ENCODE measurements at regions not wholly inside any gene's neighbourhood (a gene's known extent, or its start where the extent isn't known, plus 50 kb on each side); places are given as distances from the start of the nearest gene placed in this dataset.
"Not testable (repeated sequence)": the region's sequence is repeated elsewhere in the genome, so short reads cannot be mapped to it uniquely, and the experiment has no call there.

DNA sequence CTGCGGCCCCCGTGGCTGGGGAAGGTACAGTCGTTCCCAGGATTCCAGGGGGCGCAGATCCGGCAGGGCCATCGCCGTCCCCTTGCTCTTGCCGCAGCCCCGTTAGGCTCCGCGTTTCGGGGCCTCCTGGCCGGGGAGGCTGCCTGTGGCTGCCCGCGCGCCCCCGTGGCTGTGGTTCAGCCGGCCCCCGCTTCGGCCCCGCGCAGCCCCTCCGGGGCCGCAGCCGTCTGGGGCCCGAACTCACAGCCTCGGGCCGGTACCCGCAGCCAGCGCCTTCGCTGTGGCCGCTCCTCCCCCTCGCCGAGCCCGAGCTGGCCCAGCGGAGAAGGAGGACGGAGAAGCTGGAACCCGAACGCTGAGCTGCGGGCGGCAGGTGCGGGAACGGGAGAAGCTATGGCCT lies 1826.9 kb upstream of the DEFB115 start:
- Histone ChIP-seq H4K20me1 (ENCODE audit: low read depth, low read length) (no peaks in the 10 kb centered on the region), H3K9ac (ENCODE audit: low read length) (no peak overlapping the region), H3K27me3 (ENCODE audit: low read length) (no peaks in the 10 kb centered on the region), H3K9me2 (replicated peaks; ENCODE audit: insufficient read depth, low read length) (no peaks in the 10 kb centered on the region), H3K9me3 (ENCODE audit: insufficient read depth, low read length) (no peaks in the 10 kb centered on the region), H3K27ac (ENCODE audit: low read depth, low read length) (no peak overlapping the region), H3K79me2 (ENCODE audit: insufficient read depth, low read length) (no peaks in the 10 kb centered on the region), H3K36me3 (ENCODE audit: low read length) (no peaks in the 10 kb centered on the region), H3K4me2 (ENCODE audit: low read depth, low read length, poor library complexity, severe bottlenecking) (no peak overlapping the region), H2AFZ (ENCODE audit: low read depth, low read length, severe bottlenecking) (no peak overlapping the region), H3F3A (ENCODE audit: insufficient read depth) (no peaks in the 10 kb centered on the region), H3K4me3 (ENCODE audit: insufficient read depth, low read length, poor library complexity, severe bottlenecking) (no peak overlapping the region)
- TF ChIP-seq, protein P1, sequence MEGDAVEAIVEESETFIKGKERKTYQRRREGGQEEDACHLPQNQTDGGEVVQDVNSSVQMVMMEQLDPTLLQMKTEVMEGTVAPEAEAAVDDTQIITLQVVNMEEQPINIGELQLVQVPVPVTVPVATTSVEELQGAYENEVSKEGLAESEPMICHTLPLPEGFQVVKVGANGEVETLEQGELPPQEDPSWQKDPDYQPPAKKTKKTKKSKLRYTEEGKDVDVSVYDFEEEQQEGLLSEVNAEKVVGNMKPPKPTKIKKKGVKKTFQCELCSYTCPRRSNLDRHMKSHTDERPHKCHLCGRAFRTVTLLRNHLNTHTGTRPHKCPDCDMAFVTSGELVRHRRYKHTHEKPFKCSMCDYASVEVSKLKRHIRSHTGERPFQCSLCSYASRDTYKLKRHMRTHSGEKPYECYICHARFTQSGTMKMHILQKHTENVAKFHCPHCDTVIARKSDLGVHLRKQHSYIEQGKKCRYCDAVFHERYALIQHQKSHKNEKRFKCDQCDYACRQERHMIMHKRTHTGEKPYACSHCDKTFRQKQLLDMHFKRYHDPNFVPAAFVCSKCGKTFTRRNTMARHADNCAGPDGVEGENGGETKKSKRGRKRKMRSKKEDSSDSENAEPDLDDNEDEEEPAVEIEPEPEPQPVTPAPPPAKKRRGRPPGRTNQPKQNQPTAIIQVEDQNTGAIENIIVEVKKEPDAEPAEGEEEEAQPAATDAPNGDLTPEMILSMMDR (IDR thresholded peaks at IDR 0.05; ENCODE audit: insufficient read depth, low read length, poor library complexity, severe bottlenecking): no peak
- TF ChIP-seq EZH2phosphoT487 (conservative IDR thresholded peaks at IDR 0.05; ENCODE audit: low read length): no peak

DNA sequence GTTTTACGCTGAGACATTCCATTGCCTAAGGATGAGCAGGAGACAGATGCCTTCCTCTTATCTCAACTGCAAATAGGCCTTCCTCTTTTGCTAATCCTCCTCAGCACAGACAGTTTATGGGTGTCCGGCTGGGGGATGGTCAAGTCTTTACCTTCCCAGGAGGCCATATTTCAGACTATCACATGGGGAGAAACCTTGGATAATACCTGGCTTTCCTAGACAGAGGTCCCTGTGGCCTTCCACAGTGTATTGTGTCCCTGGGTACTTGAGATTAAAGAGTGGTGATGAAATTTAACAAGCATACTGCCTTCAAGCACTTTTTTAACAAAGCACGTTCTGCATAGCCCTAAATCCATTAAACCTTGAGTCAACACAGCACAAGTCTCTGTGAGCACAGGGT lies 1816.7 kb upstream of the DEFB115 start:
- not testable (repeated sequence) for H3F3A ChIP-seq (ENCODE audit: insufficient read depth); H3K9me2 ChIP-seq (replicated peaks; ENCODE audit: insufficient read depth, low read length); H2AFZ ChIP-seq (ENCODE audit: low read depth, low read length, severe bottlenecking); H4K20me1 ChIP-seq (ENCODE audit: low read depth, low read length); H3K9me3 ChIP-seq (ENCODE audit: insufficient read depth, low read length); H3K9ac ChIP-seq (ENCODE audit: low read length); H3K36me3 ChIP-seq (ENCODE audit: low read length); H3K27me3 ChIP-seq (ENCODE audit: low read length); H3K27ac ChIP-seq (ENCODE audit: low read depth, low read length); H3K79me2 ChIP-seq (ENCODE audit: insufficient read depth, low read length); H3K4me2 ChIP-seq (ENCODE audit: low read depth, low read length, poor library complexity, severe bottlenecking); H3K4me3 ChIP-seq (ENCODE audit: insufficient read depth, low read length, poor library complexity, severe bottlenecking)

DNA sequence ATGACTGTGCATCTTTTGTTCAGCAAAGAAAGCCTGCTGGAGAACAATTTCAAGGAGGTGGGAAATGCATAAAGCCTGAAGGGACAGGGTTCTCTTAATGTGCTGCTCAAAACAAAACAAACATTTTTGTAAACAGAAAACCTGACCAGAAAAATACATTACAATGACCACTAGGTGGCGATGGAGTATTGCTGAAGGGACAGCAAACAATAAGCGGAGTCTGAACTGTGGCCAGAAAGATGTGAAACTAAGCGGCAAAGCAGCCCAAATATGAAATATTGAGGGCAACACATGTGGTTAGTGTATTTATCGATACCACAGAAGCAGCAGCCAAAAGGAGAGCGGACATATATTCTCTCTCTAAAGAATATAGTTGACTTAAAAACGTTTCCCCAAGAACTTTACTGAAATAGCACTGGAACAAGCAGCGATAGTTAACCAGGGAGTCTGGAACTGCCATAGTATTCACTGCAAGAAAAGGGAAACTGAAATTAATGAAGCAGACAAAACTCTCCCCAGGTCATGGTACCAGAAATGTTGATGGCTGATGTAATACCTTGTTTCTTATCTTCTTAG lies 1814.2 kb upstream of the DEFB115 start:
- H3K9me3 ChIP-seq (ENCODE audit: insufficient read depth, low read length); H3K9me2 ChIP-seq (replicated peaks; ENCODE audit: insufficient read depth, low read length); H3K36me3 ChIP-seq (ENCODE audit: low read length); H4K20me1 ChIP-seq (ENCODE audit: low read depth, low read length); H3K79me2 ChIP-seq (ENCODE audit: insufficient read depth, low read length); H3K27ac ChIP-seq (ENCODE audit: low read depth, low read length); H3K27me3 ChIP-seq (ENCODE audit: low read length); H2AFZ ChIP-seq (ENCODE audit: low read depth, low read length, severe bottlenecking); H3K4me3 ChIP-seq (ENCODE audit: insufficient read depth, low read length, poor library complexity, severe bottlenecking); H3K9ac ChIP-seq (ENCODE audit: low read length); H3F3A ChIP-seq (ENCODE audit: insufficient read depth): not testable (repeated sequence)
- TF ChIP-seq, protein P1 (IDR thresholded peaks at IDR 0.05; ENCODE audit: insufficient read depth, low read length, poor library complexity, severe bottlenecking): peak; percentile 54
- peak overlapping the region; percentile 30 for H3K4me2 ChIP-seq (ENCODE audit: low read depth, low read length, poor library complexity, severe bottlenecking)

DNA sequence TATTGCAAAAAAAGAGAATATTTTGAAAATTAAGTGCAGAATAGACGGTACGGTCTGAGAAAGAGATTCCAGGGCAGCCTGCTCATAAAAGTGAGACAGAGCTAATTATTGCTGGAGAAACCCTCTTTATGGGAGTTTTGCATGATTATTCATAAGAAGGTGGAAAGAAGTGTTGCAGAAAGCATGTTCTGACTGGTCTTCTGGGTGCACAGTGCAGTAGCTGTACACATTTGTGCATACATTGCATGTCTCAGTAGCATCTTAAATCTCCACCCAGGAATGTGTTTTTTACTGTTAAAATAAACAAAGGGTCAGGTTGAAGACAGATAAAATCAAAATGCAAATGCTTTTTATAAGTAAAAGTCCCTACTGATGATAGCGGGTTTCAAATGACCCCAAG lies 1813.6 kb upstream of the DEFB115 start:
- no peak for TF ChIP-seq EZH2phosphoT487 (conservative IDR thresholded peaks at IDR 0.05; ENCODE audit: low read length)
- TF ChIP-seq, protein P1 (IDR thresholded peaks at IDR 0.05; ENCODE audit: insufficient read depth, low read length, poor library complexity, severe bottlenecking): no peak
- H3K9ac ChIP-seq (ENCODE audit: low read length): no peak overlapping the region
- H3K9me2 ChIP-seq (replicated peaks; ENCODE audit: insufficient read depth, low read length): no peaks in the 10 kb centered on the region
- no peaks in the 10 kb centered on the region for H4K20me1 ChIP-seq (ENCODE audit: low read depth, low read length)
- H3K27me3 ChIP-seq (ENCODE audit: low read length): no peaks in the 10 kb centered on the region
- no peaks in the 10 kb centered on the region for H3K9me3 ChIP-seq (ENCODE audit: insufficient read depth, low read length)
- H3K4me2 ChIP-seq (ENCODE audit: low read depth, low read length, poor library complexity, severe bottlenecking): no peak overlapping the region
- H3K36me3 ChIP-seq (ENCODE audit: low read length): no peaks in the 10 kb centered on the region
- no peaks in the 10 kb centered on the region for H3F3A ChIP-seq (ENCODE audit: insufficient read depth)
- no peak overlapping the region for H2AFZ ChIP-seq (ENCODE audit: low read depth, low read length, severe bottlenecking)
- no peaks in the 10 kb centered on the region for H3K79me2 ChIP-seq (ENCODE audit: insufficient read depth, low read length)
- H3K27ac ChIP-seq (ENCODE audit: low read depth, low read length): no peak overlapping the region
- no peak overlapping the region for H3K4me3 ChIP-seq (ENCODE audit: insufficient read depth, low read length, poor library complexity, severe bottlenecking)

DNA sequence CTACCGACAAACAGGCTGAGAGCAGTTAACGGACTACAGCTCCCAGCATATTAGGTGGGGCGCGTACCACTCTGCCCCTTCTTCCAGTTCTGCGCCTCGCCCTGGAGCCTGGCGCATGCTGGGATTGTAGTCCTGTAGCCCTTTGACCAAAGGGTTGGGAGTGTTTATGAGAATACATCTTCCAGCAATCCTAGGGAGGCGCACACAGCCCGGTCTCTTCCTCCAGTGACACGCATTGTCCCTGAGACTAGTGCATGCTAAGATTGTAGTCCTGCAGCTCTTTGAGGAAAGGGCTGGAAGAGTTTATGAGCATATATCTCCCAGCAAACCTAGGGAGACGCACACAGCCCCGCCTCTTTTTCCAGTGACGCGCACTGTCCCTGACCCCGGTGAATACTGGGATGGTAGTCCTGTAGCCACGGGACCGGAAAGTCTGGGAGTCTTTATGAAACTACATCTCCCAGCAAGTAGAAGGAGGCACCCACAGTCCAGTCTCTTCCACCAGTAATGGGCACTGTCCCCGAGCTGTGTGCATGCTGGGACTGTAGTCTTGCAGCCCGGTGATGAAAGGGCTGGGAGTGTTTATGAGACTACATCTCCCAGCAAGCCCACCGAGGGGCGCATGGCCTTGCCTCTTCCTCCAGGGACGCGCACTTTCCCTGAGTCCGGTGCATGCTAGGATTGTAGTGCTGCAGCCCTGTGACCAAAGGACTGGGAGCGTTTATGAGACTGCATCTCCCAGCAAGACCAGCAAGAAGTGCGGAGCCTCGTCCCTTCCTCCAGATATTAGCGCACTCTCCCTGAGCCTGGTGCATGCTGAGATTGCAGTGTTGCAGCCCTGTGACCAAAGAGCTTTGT lies 1812.2 kb upstream of the DEFB115 start:
- not testable (repeated sequence) for H3K4me2 ChIP-seq (ENCODE audit: low read depth, low read length, poor library complexity, severe bottlenecking); H3K9me2 ChIP-seq (replicated peaks; ENCODE audit: insufficient read depth, low read length); H3K4me3 ChIP-seq (ENCODE audit: insufficient read depth, low read length, poor library complexity, severe bottlenecking); H3K27ac ChIP-seq (ENCODE audit: low read depth, low read length); H3K9ac ChIP-seq (ENCODE audit: low read length); H3K27me3 ChIP-seq (ENCODE audit: low read length); H4K20me1 ChIP-seq (ENCODE audit: low read depth, low read length); H3K79me2 ChIP-seq (ENCODE audit: insufficient read depth, low read length); H3K36me3 ChIP-seq (ENCODE audit: low read length); H3K9me3 ChIP-seq (ENCODE audit: insufficient read depth, low read length); H3F3A ChIP-seq (ENCODE audit: insufficient read depth); H2AFZ ChIP-seq (ENCODE audit: low read depth, low read length, severe bottlenecking)
